ENCODE measurements at regions not wholly inside any gene's neighbourhood (a gene's known extent, or its start where the extent isn't known, plus 50 kb on each side); places are given as distances from the start of the nearest gene placed in this dataset.

- H4K20me1 ChIP-seq (replicated peaks; ENCODE audit: control insufficient read depth, extremely low read depth, insufficient read depth, low read length) = no peaks in the 10 kb centered on the region
- H3K4me3 ChIP-seq (replicated peaks in 1 of 3; ENCODE audit: insufficient read depth in 1 of 3, low read depth in 1 of 3, low read length in 3 of 3) = no peak overlapping the region
- intact Hi-C loops (cut with micrococcal nuclease) = no loop called here
- ChIA-PET CTCF (interaction anchor here (1.2 kb wide), 1 partner anchor 10 kb away, joined by 4 read pairs; no protein-coding TSS in a partner anchor), POLR2A (no interaction called here)
- H3K27me3 ChIP-seq (ENCODE audit: control insufficient read depth in 2 of 2, insufficient read depth in 2 of 2, low read length in 2 of 2) = no peaks in the 10 kb centered on the region
- no peaks in the 10 kb centered on the region for H3K79me2 ChIP-seq (ENCODE audit: control insufficient read depth, insufficient read depth, low read length)
- H3K36me3 ChIP-seq (ENCODE audit: control insufficient read depth in 2 of 2, extremely low read depth in 1 of 2, insufficient read depth in 2 of 2, low read length in 2 of 2) = no peaks in the 10 kb centered on the region
- no peak for FAIRE-seq
- H3K9ac ChIP-seq (replicated peaks; ENCODE audit: extremely low read depth, insufficient read depth, low read length) = no peak overlapping the region
- dilution Hi-C loops (cut with MboI; ENCODE audit: extremely low pct_ligation_motif_present, low sequenced_read_pairs) = no loop called here
- no peak overlapping the region for H3K4me2 ChIP-seq (ENCODE audit: insufficient read depth, low read length)
- no peaks in the 10 kb centered on the region for H3K9me1 ChIP-seq (replicated peaks; ENCODE audit: control insufficient read depth, extremely low read depth, insufficient read depth, low read length)
- H3K4me1 ChIP-seq (ENCODE audit: control insufficient read depth, extremely low read depth, insufficient read depth, low read length) = no peaks in the 10 kb centered on the region
- no TSS peak for BruUV-seq (replicated peaks)
- no peaks in the 10 kb centered on the region for H3K9me3 ChIP-seq (replicated peaks; ENCODE audit: control insufficient read depth, insufficient read depth, low read length)
- no peak overlapping the region for H3K27ac ChIP-seq (ENCODE audit: insufficient read depth, low read depth, low read length)
- H2AFZ ChIP-seq (ENCODE audit: low read depth, low read length) = no peak overlapping the region
- DNase-seq (ENCODE audit: low read depth, low spot score) = no peak
- TF ChIP-seq JUN (IDR thresholded peaks at IDR 0.05; ENCODE audit: borderline replicate concordance, insufficient read depth, insufficient read length, low read depth) = no peak
- no peak for TF ChIP-seq MYC (IDR thresholded peaks at IDR 0.05; ENCODE audit: low read depth, low read length)
- TF ChIP-seq POLR2AphosphoS5 (IDR thresholded peaks at IDR 0.05; ENCODE audit: insufficient read depth, low read depth, low read length) = no peak
- TF ChIP-seq POLR2A (IDR thresholded peaks at IDR 0.05; ENCODE audit: low read depth, low read length) = no peak
- no peak for TF ChIP-seq GATA2 (IDR thresholded peaks at IDR 0.05; ENCODE audit: insufficient read depth, insufficient read length, low read depth, low read length)
- TF ChIP-seq EZH2 (IDR thresholded peaks at IDR 0.05; ENCODE audit: borderline replicate concordance, low read depth, low read length, severe bottlenecking) = no peak
Measured at GRCh38 chr4:65798498-65799127, 128.3 kb upstream of the EPHA5 start.

- Histone ChIP-seq H2AFZ (ENCODE audit: low read depth, low read length) (peak overlapping the region; percentile 96), H3K27ac (ENCODE audit: insufficient read depth, low read depth, low read length) (peak overlapping the region; percentile 41), H3K79me2 (ENCODE audit: control insufficient read depth, insufficient read depth, low read length) (no peaks in the 10 kb centered on the region), H3K9ac (replicated peaks; ENCODE audit: extremely low read depth, insufficient read depth, low read length) (peak overlapping the region; percentile 1), H3K9me1 (replicated peaks; ENCODE audit: control insufficient read depth, extremely low read depth, insufficient read depth, low read length) (no peaks in the 10 kb centered on the region), H3K36me3 (ENCODE audit: control insufficient read depth in 2 of 2, extremely low read depth in 1 of 2, insufficient read depth in 2 of 2, low read length in 2 of 2) (no peaks in the 10 kb centered on the region), H3K9me3 (replicated peaks; ENCODE audit: control insufficient read depth, insufficient read depth, low read length) (no peaks in the 10 kb centered on the region), H3K4me1 (ENCODE audit: control insufficient read depth, extremely low read depth, insufficient read depth, low read length) (peaks cover 8% of the 10 kb centered on the region), H3K4me2 (ENCODE audit: insufficient read depth, low read length) (peak overlapping the region; percentile 78), H3K4me3 (replicated peaks in 1 of 3; ENCODE audit: insufficient read depth in 1 of 3, low read depth in 1 of 3, low read length in 3 of 3) (peak overlapping the region in 1 of 3 experiments; percentile 17), H4K20me1 (replicated peaks; ENCODE audit: control insufficient read depth, extremely low read depth, insufficient read depth, low read length) (no peaks in the 10 kb centered on the region), H3K27me3 (ENCODE audit: control insufficient read depth in 2 of 2, insufficient read depth in 2 of 2, low read length in 2 of 2) (no peaks in the 10 kb centered on the region)
- FAIRE-seq (peak; percentile 93), DNase-seq (ENCODE audit: low read depth, low spot score) (peak; percentile 46)
- dilution Hi-C loops (cut with MboI; ENCODE audit: extremely low pct_ligation_motif_present, low sequenced_read_pairs) (no loop called here), intact Hi-C loops (cut with micrococcal nuclease) (loop anchor here (5.0 kb wide), 1 partner anchor 120 kb away; the partner anchor contains the start of gene EPHA5)
- CTCF ChIA-PET = interaction anchor here (0.8 kb wide), 1 partner anchor 9 kb away, joined by 3 read pairs; no protein-coding TSS in a partner anchor
- POLR2A ChIA-PET = no interaction called here
- BruUV-seq (replicated peaks) = no TSS peak
- TF ChIP-seq POLR2AphosphoS5 (IDR thresholded peaks at IDR 0.05; ENCODE audit: insufficient read depth, low read depth, low read length) = no peak
- TF ChIP-seq, protein P1, sequence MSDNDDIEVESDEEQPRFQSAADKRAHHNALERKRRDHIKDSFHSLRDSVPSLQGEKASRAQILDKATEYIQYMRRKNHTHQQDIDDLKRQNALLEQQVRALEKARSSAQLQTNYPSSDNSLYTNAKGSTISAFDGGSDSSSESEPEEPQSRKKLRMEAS (IDR thresholded peaks at IDR 0.05; ENCODE audit: insufficient read depth, insufficient read length) = no peak
- TF ChIP-seq EZH2 (IDR thresholded peaks at IDR 0.05; ENCODE audit: borderline replicate concordance, low read depth, low read length, severe bottlenecking) = no peak
- no peak for TF ChIP-seq JUN (IDR thresholded peaks at IDR 0.05; ENCODE audit: borderline replicate concordance, insufficient read depth, insufficient read length, low read depth)
- TF ChIP-seq FOS (IDR thresholded peaks at IDR 0.05; ENCODE audit: borderline replicate concordance, insufficient read depth, low read length) = no peak
- TF ChIP-seq GATA2 (IDR thresholded peaks at IDR 0.05; ENCODE audit: insufficient read depth, insufficient read length, low read depth, low read length) = no peak
Measured at GRCh38 chr4:65791812-65792308, 121.6 kb upstream of the EPHA5 start.

Data from endothelial cell of umbilical vein (primary cell).